Ovary (tissue), 3 donors: ENCODE measurements at regions not wholly inside any gene's neighbourhood (a gene's known extent, or its start where the extent isn't known, plus 50 kb on each side); places are given as distances from the start of the nearest gene placed in this dataset.
"Not testable (repeated sequence)": the region's sequence is repeated elsewhere in the genome, so short reads cannot be mapped to it uniquely, and the experiment has no call there.

Experiments used
- EP300 ChIP-seq: sonication (generic); formaldehyde crosslinking; IDR thresholded peaks from one replicate; pipeline ENCODE4 v1.6.1; 2017; ENCODE audit warnings: antibody characterized with exemption
- POLR2A ChIP-seq: fragments of 450-650 bp; IDR thresholded peaks from one replicate; pipeline ENCODE4 v1.6.1; 2017; ENCODE audit warnings: antibody characterized with exemption, mild to moderate bottlenecking, moderate library complexity
- TF ChIP-seq, protein P1 (sequence below), 3 donors: fragments of 450-650 bp in 2 of 3; fragments of 200-600 bp in 1 of 3; IDR thresholded peaks; one replicate each; pipeline versions ENCODE4 v1.5.1 to v1.8.0; 2016 to 2022; ENCODE audit warnings: antibody characterized with exemption in 3 of 3, mild to moderate bottlenecking in 1 of 3
- donor health status: DM: no; HTN: no; CAD: no.

DNA sequence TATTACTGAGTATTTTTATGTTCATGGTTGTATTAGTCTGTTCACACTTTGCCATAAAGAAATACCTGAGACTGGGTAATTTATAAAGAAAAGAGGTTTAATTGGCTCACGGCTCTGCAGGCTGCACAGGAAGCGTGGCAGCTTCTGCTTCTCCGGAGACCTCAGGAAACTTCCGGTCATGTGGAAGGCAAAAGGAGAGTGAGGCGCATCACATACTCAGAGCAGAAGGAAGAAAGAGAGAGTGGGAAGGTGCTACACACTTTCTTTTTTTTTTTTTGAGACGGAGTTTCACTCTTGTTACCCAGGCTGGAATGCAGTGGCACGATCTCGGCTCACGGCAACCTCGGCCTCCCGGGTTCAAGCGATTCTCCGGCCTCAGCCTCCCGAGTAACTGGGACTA lies 115.8 kb upstream of the ENPP6 start:
- TF ChIP-seq, protein P1, sequence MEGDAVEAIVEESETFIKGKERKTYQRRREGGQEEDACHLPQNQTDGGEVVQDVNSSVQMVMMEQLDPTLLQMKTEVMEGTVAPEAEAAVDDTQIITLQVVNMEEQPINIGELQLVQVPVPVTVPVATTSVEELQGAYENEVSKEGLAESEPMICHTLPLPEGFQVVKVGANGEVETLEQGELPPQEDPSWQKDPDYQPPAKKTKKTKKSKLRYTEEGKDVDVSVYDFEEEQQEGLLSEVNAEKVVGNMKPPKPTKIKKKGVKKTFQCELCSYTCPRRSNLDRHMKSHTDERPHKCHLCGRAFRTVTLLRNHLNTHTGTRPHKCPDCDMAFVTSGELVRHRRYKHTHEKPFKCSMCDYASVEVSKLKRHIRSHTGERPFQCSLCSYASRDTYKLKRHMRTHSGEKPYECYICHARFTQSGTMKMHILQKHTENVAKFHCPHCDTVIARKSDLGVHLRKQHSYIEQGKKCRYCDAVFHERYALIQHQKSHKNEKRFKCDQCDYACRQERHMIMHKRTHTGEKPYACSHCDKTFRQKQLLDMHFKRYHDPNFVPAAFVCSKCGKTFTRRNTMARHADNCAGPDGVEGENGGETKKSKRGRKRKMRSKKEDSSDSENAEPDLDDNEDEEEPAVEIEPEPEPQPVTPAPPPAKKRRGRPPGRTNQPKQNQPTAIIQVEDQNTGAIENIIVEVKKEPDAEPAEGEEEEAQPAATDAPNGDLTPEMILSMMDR (IDR thresholded peaks at IDR 0.05), result not testable (repeated sequence)
- TF ChIP-seq EP300, POLR2A: not testable (repeated sequence)
